Lung (tissue), 11 donors: ENCODE measurements at regions not wholly inside any gene's neighbourhood (a gene's known extent, or its start where the extent isn't known, plus 50 kb on each side); places are given as distances from the start of the nearest gene placed in this dataset.
A peak's percentile ranks its signal among the peaks of the same experiment; 100 is the strongest.

Experiments used
- ATAC-seq: fragments of 200-7000 bp; cut with Tn5 transposase; one replicate; pipeline ENCODE4 v1.9.1; 2020; ENCODE audit warnings: moderate number of reproducible peaks; ENCODE audit not compliant: insufficient read depth, low FRiP score
- DNase-seq, 3 donors: peaks; one replicate each; pipeline ENCODE4 v3.0.0-alpha.2; 2013 to 2017
- H3K27ac ChIP-seq, 2 donors: one replicate each; pipeline ENCODE4 v1.5.1; 2013; ENCODE audit warnings: mild to moderate bottlenecking in 2 of 2, moderate library complexity in 2 of 2, control low read depth in 1 of 2, inconsistent platforms in 1 of 2, low read depth in 1 of 2, low read length in 1 of 2
- H3K27me3 ChIP-seq, 3 donors: one replicate each; pipeline ENCODE4 v1.5.1; 2013; ENCODE audit warnings: low read length in 2 of 3; ENCODE audit not compliant: control insufficient read depth in 3 of 3, insufficient read depth in 3 of 3
- H3K36me3 ChIP-seq, 4 donors: one replicate each; pipeline ENCODE4 v1.5.1; 2013; ENCODE audit warnings: low read length in 4 of 4, mild to moderate bottlenecking in 1 of 4, moderate library complexity in 1 of 4; ENCODE audit not compliant: control insufficient read depth in 4 of 4, insufficient read depth in 4 of 4
- H3K4me1 ChIP-seq, 5 donors: one replicate each; pipeline ENCODE4 v1.5.1; 2013; ENCODE audit warnings: low read length in 5 of 5, mild to moderate bottlenecking in 2 of 5, moderate library complexity in 1 of 5; ENCODE audit not compliant: control insufficient read depth in 5 of 5, insufficient read depth in 5 of 5
- H3K4me3 ChIP-seq: one replicate; pipeline ENCODE4 v1.5.1; 2013; ENCODE audit warnings: mild to moderate bottlenecking, control low read depth, moderate library complexity
- H3K9ac ChIP-seq, 2 donors: one replicate each; pipeline ENCODE4 v1.5.1; 2013; ENCODE audit warnings: low read length in 2 of 2, control low read depth in 1 of 2; ENCODE audit not compliant: insufficient read depth in 1 of 2
- H3K9me3 ChIP-seq, 4 donors: one replicate each; pipeline ENCODE4 v1.5.1; 2013; ENCODE audit warnings: low read length in 3 of 4, mild to moderate bottlenecking in 1 of 4, moderate library complexity in 1 of 4; ENCODE audit not compliant: control insufficient read depth in 4 of 4, insufficient read depth in 3 of 4
- WGBS, 2 donors: extraction: QIAGEN DNeasy Blood & Tissue Kit; methylation state at CpG; one replicate each; pipeline ENCODE4 v1.1.7; 2013; 5-methylcytosine and 5-hydroxymethylcytosine counted together
- TF ChIP-seq, protein P1 (sequence below): IDR thresholded peaks from 2 replicates; pipeline ENCODE4 v1.5.1; 2012; ENCODE audit warnings: mild to moderate bottlenecking; ENCODE audit errors: control extremely low read depth, extremely low read depth
- donor health status: control.
- donor health status: control.
- donor health status: Bipolar disorder and iron deficiency.
- donor health status: healthy.
- donor health status: DM: yes; HTN: yes; CAD: no.

DNA sequence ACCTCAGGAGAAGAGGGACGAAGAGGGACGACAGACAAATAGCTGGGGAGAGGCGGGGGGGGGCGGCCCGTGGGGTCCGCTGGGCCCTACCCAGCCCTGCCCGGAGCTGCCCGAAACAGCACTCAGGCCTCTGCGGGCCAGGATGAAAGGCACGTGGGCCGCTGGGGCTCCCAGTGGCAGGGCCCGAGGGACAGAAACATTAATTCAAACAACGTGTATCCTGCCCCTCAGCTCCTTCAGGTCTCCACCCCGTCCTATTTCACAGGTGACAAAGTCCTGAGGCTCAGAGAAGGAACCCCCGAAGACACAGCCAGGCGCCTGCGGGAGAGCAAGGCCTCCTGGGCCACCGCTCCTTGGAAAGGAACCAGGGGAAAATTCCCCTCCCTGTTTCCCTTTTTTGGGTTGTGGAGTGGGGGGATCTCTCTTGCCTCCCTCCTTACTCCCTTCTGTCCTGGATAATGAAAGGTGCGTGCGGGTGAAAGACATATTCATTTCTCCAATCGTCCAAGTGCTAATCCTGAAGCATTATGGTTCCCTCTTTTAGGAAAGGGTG lies 93.3 kb downstream of the RNASET2 start:
- H3K27me3 ChIP-seq: peaks cover 0 to 27% (median 22%) of the 10 kb centered on the region in 3 donors
- no peak overlapping the region for H3K27ac ChIP-seq
- no peak for ATAC-seq

DNA sequence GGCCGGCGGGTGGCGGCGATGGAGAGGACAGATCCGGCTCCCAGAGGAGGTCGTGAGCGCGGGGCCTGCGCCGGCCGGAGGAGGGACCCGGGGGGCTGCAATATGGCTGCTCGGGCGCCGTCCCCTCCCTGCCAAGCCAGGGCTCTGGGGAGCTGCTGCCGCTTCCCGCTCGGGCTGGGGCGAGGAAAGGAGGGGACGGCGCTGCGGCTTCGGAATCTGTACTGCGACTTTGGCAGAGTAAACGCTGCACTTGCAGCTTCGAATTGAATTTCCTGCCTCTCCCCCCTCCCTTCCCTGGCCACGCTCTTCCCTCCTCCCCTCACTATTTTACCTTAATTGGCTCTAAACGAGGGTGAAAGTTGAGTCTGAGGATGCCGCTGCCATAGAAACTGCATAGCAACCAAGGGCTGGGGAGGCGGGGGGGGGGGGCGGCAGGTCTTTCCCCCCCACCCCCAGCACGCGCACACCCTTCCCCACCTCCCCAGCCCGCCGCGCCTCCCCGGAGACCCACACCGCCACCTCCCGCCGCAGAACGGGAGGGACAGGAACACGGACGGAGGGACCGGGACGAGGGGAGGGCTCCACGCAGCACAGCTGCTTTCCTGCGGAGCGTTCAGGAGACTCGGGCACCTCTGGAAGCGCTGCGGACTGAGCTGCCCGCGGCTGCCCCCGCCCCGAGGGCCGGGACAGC lies 93.9 kb downstream of the RNASET2 start:
- H3K9me3 ChIP-seq: no peaks in the 10 kb centered on the region
- peaks cover 0 to 12% (median 4%) of the 10 kb centered on the region in 5 donors for H3K4me1 ChIP-seq
- no peak overlapping the region for H3K27ac ChIP-seq
- DNase-seq (peak; percentile 34 to 49 (median 48)), ATAC-seq (no peak)
- TF ChIP-seq, protein P1, sequence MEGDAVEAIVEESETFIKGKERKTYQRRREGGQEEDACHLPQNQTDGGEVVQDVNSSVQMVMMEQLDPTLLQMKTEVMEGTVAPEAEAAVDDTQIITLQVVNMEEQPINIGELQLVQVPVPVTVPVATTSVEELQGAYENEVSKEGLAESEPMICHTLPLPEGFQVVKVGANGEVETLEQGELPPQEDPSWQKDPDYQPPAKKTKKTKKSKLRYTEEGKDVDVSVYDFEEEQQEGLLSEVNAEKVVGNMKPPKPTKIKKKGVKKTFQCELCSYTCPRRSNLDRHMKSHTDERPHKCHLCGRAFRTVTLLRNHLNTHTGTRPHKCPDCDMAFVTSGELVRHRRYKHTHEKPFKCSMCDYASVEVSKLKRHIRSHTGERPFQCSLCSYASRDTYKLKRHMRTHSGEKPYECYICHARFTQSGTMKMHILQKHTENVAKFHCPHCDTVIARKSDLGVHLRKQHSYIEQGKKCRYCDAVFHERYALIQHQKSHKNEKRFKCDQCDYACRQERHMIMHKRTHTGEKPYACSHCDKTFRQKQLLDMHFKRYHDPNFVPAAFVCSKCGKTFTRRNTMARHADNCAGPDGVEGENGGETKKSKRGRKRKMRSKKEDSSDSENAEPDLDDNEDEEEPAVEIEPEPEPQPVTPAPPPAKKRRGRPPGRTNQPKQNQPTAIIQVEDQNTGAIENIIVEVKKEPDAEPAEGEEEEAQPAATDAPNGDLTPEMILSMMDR: no peak
- H3K27me3 ChIP-seq: peaks cover 0 to 27% (median 22%) of the 10 kb centered on the region in 3 donors
- 0 to 1% methylated on average over 40 to 56 of the region's 56 CpGs for WGBS, 2 donors
- H3K4me3 ChIP-seq: peak overlapping the region; percentile 52
- H3K9ac ChIP-seq: no peak overlapping the region
- H3K36me3 ChIP-seq: no peaks in the 10 kb centered on the region

More for the DNA sequence above, 93.3 kb downstream of the RNASET2 start:
- Histone ChIP-seq H3K9ac (no peak overlapping the region), H3K4me1 (peaks cover 0 to 12% (median 4%) of the 10 kb centered on the region in 5 donors), H3K9me3 (no peaks in the 10 kb centered on the region), H3K4me3 (no peak overlapping the region), H3K36me3 (no peaks in the 10 kb centered on the region)
- TF ChIP-seq, protein P1: no peak
- WGBS, 2 donors: 25 to 31% methylated on average over 21 of the region's 21 CpGs
- DNase-seq: no peak

DNA sequence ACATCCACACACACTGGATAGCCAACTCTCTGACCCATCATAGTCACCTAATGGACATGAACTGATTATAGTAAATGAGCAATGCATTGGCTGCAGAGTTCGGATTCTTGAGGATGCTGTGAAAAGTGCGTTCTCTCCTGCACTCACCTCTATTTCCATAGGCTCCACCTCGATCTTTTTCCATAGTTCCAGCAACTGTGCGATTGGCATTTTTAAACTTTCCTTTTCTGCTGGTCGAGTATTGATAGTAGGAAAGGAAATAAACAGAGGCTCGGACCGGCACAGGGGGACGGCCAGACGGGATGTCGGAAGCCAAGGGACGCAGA lies 94.4 kb downstream of the RNASET2 start:
- DNase-seq (no peak), ATAC-seq (no peak)
- H3K9me3 ChIP-seq: no peaks in the 10 kb centered on the region
- TF ChIP-seq, protein P1: no peak
- H3K36me3 ChIP-seq: no peaks in the 10 kb centered on the region
- H3K27ac ChIP-seq: no peak overlapping the region
- H3K9ac ChIP-seq: no peak overlapping the region
- H3K27me3 ChIP-seq: peaks cover 0 to 27% (median 22%) of the 10 kb centered on the region in 3 donors
- H3K4me1 ChIP-seq: peaks cover 0 to 8% (median 4%) of the 10 kb centered on the region in 5 donors
- peak overlapping the region; percentile 52 for H3K4me3 ChIP-seq
- WGBS, 2 donors: 4 to 7% methylated on average over 11 of the region's 11 CpGs

DNA sequence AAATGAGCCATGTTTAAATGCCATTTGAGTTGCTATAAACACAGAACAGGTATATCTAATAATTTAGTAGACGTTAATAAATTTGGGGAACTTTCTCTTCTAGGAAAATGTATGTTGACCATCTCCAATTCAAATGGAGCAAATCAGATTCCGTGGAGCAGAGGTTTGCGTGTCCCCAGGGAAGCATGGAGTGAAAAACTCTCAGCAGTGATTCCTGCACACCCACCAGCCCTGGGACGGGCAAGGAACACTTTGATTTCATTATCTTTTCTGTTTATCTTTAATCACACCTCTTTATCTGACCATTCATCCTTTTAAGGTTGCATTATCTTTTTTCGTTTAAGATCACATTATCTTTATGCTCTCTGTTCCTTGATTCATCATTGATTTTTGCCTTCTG lies 95.0 kb downstream of the RNASET2 start:
- peaks cover 0 to 8% (median 4%) of the 10 kb centered on the region in 5 donors for H3K4me1 ChIP-seq
- WGBS, 2 donors: 70 to 82% methylated on average over 5 of the region's 5 CpGs
- TF ChIP-seq, protein P1: no peak
- H3K27me3 ChIP-seq: peaks cover 0 to 27% (median 22%) of the 10 kb centered on the region in 3 donors
- ATAC-seq (no peak), DNase-seq (no peak)
- no peak overlapping the region for H3K27ac ChIP-seq
- no peaks in the 10 kb centered on the region for H3K9me3 ChIP-seq
- H3K36me3 ChIP-seq: no peaks in the 10 kb centered on the region
- no peak overlapping the region for H3K4me3 ChIP-seq
- no peak overlapping the region for H3K9ac ChIP-seq
